ENCODE measurements at regions not wholly inside any gene's neighbourhood (a gene's known extent, or its start where the extent isn't known, plus 50 kb on each side); places are given as distances from the start of the nearest gene placed in this dataset.

DNA sequence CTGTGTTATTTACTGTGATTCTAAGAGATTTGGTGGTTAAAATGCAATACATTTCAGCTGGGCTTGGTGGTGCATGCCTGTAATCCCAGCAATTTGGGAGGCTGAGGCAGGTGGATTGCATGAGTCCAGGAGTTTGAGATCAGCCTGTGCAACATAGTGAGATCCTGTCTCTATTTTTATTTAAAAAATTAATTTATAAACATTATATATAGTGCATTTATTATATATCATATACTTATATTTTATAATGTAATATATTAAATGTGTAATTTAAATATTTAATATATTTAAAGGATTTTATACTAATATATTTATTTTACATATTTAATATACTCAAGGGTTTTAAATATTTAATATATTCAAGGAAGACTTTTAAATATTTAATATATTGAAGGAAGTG is 402.8 kb upstream of the PCDH15 start:
- TF ChIP-seq, protein P1, sequence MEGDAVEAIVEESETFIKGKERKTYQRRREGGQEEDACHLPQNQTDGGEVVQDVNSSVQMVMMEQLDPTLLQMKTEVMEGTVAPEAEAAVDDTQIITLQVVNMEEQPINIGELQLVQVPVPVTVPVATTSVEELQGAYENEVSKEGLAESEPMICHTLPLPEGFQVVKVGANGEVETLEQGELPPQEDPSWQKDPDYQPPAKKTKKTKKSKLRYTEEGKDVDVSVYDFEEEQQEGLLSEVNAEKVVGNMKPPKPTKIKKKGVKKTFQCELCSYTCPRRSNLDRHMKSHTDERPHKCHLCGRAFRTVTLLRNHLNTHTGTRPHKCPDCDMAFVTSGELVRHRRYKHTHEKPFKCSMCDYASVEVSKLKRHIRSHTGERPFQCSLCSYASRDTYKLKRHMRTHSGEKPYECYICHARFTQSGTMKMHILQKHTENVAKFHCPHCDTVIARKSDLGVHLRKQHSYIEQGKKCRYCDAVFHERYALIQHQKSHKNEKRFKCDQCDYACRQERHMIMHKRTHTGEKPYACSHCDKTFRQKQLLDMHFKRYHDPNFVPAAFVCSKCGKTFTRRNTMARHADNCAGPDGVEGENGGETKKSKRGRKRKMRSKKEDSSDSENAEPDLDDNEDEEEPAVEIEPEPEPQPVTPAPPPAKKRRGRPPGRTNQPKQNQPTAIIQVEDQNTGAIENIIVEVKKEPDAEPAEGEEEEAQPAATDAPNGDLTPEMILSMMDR (IDR thresholded peaks at IDR 0.05) = no peak
- no peak for TF ChIP-seq EZH2phosphoT487 (IDR thresholded peaks at IDR 0.05)

Measured in neural progenitor cell (in vitro differentiated cells).